ENCODE measurements at regions not wholly inside any gene's neighbourhood (a gene's known extent, or its start where the extent isn't known, plus 50 kb on each side); places are given as distances from the start of the nearest gene placed in this dataset.
A peak's percentile ranks its signal among the peaks of the same experiment; 100 is the strongest.

DNA sequence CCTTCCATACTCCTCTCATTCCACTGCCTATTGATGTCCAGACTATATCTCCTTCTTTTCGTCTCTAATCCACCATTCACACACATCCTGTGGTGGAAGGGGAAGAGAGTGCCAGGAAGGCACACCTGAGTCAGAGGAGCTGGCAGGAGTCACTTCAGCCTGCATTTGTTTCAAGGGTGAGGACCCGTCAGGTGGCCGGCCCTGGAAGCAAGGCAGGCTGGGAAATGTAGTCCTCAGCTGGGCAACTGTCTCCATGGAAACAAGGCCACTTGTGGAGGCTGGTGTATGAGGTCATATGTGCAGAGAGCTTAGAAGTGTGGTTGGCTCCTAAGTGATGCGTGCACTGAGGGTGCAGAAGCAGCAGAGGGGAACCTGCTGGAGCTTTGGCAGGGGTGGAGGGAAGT, 278.4 kb downstream of the NSG2 start:
- TF ChIP-seq, protein P1, sequence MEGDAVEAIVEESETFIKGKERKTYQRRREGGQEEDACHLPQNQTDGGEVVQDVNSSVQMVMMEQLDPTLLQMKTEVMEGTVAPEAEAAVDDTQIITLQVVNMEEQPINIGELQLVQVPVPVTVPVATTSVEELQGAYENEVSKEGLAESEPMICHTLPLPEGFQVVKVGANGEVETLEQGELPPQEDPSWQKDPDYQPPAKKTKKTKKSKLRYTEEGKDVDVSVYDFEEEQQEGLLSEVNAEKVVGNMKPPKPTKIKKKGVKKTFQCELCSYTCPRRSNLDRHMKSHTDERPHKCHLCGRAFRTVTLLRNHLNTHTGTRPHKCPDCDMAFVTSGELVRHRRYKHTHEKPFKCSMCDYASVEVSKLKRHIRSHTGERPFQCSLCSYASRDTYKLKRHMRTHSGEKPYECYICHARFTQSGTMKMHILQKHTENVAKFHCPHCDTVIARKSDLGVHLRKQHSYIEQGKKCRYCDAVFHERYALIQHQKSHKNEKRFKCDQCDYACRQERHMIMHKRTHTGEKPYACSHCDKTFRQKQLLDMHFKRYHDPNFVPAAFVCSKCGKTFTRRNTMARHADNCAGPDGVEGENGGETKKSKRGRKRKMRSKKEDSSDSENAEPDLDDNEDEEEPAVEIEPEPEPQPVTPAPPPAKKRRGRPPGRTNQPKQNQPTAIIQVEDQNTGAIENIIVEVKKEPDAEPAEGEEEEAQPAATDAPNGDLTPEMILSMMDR (IDR thresholded peaks at IDR 0.05; ENCODE audit: unreplicated experiment in 3 of 3) = no peak
- H3K27ac Mint-ChIP-seq = no peak overlapping the region
- H3K4me3 Mint-ChIP-seq = no peak overlapping the region
- no peaks in the 10 kb centered on the region for H3K9me3 Mint-ChIP-seq
- peaks cover 71% of the 10 kb centered on the region for H3K27me3 Mint-ChIP-seq (ENCODE audit: low read depth)
- no peaks in the 10 kb centered on the region for H3K36me3 Mint-ChIP-seq (ENCODE audit: low read depth)
- H3K4me1 Mint-ChIP-seq = no peaks in the 10 kb centered on the region

DNA sequence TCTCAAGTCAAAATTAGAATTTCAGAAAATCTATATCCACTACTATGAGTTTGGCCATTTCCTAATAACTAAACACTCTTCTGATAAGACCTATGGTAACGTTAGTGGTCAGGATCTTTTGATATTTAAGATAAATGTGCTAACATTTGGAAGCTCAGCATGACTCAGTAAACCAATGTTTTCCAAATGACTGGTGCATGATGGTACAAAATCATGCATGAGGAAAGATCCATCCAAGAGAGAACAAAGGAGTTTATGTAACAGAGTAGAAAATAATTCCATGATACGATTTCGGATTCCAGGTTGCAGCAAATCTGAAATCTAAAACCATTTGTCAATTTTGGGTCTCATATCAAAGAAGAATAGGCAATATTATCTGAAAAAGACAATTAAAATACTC, 279.2 kb downstream of the NSG2 start:
- no peak overlapping the region for H3K4me3 Mint-ChIP-seq
- TF ChIP-seq, protein P1 (IDR thresholded peaks at IDR 0.05; ENCODE audit: unreplicated experiment in 3 of 3) = no peak
- no peaks in the 10 kb centered on the region for H3K4me1 Mint-ChIP-seq
- H3K27me3 Mint-ChIP-seq (ENCODE audit: low read depth) = peaks cover 73% of the 10 kb centered on the region
- H3K27ac Mint-ChIP-seq = no peak overlapping the region
- no peaks in the 10 kb centered on the region for H3K36me3 Mint-ChIP-seq (ENCODE audit: low read depth)
- H3K9me3 Mint-ChIP-seq = no peaks in the 10 kb centered on the region

DNA sequence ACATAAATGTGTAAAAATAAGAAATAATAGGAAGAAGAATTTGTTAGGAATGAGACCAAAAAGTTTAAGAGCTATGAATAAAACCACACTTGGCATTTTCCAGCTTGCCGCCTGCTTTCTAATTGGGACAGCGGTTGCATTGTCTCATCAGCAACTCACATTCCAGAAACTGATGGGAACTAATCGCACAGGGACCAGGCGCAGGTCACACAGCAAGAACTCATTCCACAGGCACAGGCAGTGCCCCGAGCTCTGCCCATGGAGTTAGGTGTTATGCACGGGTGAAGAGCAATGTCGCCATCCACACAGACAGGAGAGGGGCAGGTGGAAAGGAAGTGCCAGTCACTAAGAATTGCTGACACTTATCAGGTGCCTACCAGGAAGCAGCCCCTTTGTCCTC, 279.9 kb downstream of the NSG2 start:
- Mint-ChIP-seq H3K4me3 (no peak overlapping the region), H3K27me3 (ENCODE audit: low read depth) (peaks cover 74% of the 10 kb centered on the region), H3K27ac (no peak overlapping the region), H3K9me3 (no peaks in the 10 kb centered on the region), H3K4me1 (no peaks in the 10 kb centered on the region), H3K36me3 (ENCODE audit: low read depth) (no peaks in the 10 kb centered on the region)
- TF ChIP-seq, protein P1 (IDR thresholded peaks at IDR 0.05; ENCODE audit: unreplicated experiment in 3 of 3) = no peak

DNA sequence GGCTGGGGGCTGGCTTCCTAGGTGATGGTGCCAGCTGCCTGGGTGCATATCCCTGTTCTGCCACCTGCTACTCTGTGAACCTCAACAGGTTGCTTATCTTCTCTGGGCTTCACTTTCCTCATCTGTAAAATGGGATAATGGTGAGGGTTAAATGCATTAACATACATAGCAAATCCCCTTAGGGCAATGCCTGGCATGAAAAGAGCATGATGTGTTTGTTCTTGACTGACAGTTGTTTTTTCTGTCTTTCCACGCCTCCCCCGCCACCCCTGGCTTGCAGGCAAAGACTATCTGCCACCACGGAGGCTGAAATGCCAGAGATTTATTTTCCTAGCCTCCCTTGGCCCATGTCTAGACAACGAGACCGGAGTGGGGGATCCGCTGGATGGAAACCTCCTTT, 280.5 kb downstream of the NSG2 start:
- H3K27me3 Mint-ChIP-seq (ENCODE audit: low read depth) = peaks cover 79% of the 10 kb centered on the region
- H3K27ac Mint-ChIP-seq = no peak overlapping the region
- TF ChIP-seq, protein P1 (IDR thresholded peaks at IDR 0.05; ENCODE audit: unreplicated experiment in 3 of 3) = no peak
- no peak overlapping the region for H3K4me3 Mint-ChIP-seq
- H3K4me1 Mint-ChIP-seq = no peaks in the 10 kb centered on the region
- no peaks in the 10 kb centered on the region for H3K36me3 Mint-ChIP-seq (ENCODE audit: low read depth)
- H3K9me3 Mint-ChIP-seq = no peaks in the 10 kb centered on the region

DNA sequence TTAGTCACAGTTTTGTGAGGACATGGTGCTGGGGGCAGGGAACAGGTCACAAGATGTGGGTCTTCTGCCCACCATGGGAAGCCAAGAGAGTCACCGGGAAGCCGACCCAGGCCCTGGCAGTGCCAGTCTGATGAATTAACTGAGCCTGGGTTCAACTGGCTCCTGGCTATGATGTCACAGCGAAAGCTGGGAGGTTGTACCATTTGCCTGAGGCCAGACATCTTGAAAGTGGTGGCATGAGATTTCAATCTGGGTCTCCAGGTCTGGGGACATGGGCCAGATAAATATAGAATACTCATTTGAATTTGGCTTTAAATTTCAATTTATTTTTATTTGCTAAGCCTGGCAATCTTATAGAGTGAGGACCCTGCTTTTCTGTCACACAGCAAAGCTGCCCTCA, 280.9 kb downstream of the NSG2 start:
- Mint-ChIP-seq H3K4me1 (no peaks in the 10 kb centered on the region), H3K27me3 (ENCODE audit: low read depth) (peaks cover 77% of the 10 kb centered on the region), H3K36me3 (ENCODE audit: low read depth) (no peaks in the 10 kb centered on the region), H3K27ac (no peak overlapping the region), H3K9me3 (no peaks in the 10 kb centered on the region), H3K4me3 (no peak overlapping the region)
- TF ChIP-seq, protein P1 (IDR thresholded peaks at IDR 0.05; ENCODE audit: unreplicated experiment in 3 of 3) = no peak

DNA sequence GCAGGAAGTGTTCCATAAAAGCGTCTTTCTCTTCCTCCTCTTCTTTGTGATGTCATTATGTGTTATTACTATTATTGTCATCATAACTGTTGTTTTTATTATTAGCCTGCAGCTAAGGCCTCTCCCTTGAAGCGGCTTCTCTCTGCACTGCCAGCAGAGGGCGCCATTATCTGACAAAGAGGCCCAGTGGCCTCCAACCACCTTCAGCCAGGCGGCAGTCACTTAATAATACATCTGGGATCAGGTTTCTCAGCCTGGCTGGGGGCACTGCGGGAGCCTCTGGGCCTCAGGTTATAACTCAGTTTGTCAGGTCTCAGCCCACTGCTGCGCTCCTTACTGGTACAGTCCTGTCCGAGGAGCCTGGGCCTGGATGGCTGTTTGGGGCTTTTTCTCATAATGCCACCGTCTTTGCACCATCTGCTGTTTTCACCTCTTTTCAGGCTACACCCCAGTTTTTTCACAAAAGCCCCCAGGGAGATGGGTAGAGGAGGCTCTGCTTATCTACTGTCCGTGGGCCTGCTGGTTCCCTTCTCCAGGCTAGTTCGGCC, 281.9 kb downstream of the NSG2 start:
- H3K4me1 Mint-ChIP-seq = no peaks in the 10 kb centered on the region
- no peaks in the 10 kb centered on the region for H3K36me3 Mint-ChIP-seq (ENCODE audit: low read depth)
- H3K9me3 Mint-ChIP-seq = no peaks in the 10 kb centered on the region
- no peak overlapping the region for H3K27ac Mint-ChIP-seq
- H3K27me3 Mint-ChIP-seq (ENCODE audit: low read depth) = peaks cover 69% of the 10 kb centered on the region
- no peak overlapping the region for H3K4me3 Mint-ChIP-seq
- TF ChIP-seq, protein P1 (IDR thresholded peaks at IDR 0.05; ENCODE audit: unreplicated experiment in 3 of 3) = peak; percentile 45 to 85 (median 59)

Data from nephron (organoid).